A549 (cell line): ENCODE measurements at regions not wholly inside any gene's neighbourhood (a gene's known extent, or its start where the extent isn't known, plus 50 kb on each side); places are given as distances from the start of the nearest gene placed in this dataset.

Experiments used
- MAFK ChIP-seq: fragments of 450-650 bp; IDR thresholded peaks from 2 replicates; pipeline ENCODE4 v1.6.1; 2014; ENCODE audit not compliant: partially characterized antibody
- POLR2A ChIP-seq: IDR thresholded peaks from 2 replicates; pipeline ENCODE4 v1.6.1; 2012; ENCODE audit warnings: mild to moderate bottlenecking, low read length
- RAD21 ChIP-seq, 2 experiments: fragments of >200 bp in 1 of 2; sonication (Bioruptor Twin) in 1 of 2; formaldehyde crosslinking in 1 of 2; IDR thresholded peaks in 1 of 2; conservative IDR thresholded peaks in 1 of 2; 2 replicates in 1 of 2; 3 replicates in 1 of 2; pipeline ENCODE4 v1.6.1; 2012 to 2018; ENCODE audit warnings: inconsistent platforms in 1 of 2
- RCOR1 ChIP-seq: fragments of 150-350 bp; IDR thresholded peaks from 2 replicates; pipeline ENCODE4 v1.6.1; 2014; ENCODE audit warnings: antibody characterized with exemption, low read length, low read depth
- RFX5 ChIP-seq: fragments of 450-650 bp; IDR thresholded peaks from 2 replicates; pipeline ENCODE4 v1.7.1; 2014; ENCODE audit warnings: antibody characterized with exemption, mild to moderate bottlenecking, moderate library complexity
- TF ChIP-seq, protein P1 (sequence below): fragments of >200 bp; sonication (Bioruptor Twin); formaldehyde crosslinking; IDR thresholded peaks from 3 replicates; pipeline ENCODE4 v1.5.1; 2016

DNA sequence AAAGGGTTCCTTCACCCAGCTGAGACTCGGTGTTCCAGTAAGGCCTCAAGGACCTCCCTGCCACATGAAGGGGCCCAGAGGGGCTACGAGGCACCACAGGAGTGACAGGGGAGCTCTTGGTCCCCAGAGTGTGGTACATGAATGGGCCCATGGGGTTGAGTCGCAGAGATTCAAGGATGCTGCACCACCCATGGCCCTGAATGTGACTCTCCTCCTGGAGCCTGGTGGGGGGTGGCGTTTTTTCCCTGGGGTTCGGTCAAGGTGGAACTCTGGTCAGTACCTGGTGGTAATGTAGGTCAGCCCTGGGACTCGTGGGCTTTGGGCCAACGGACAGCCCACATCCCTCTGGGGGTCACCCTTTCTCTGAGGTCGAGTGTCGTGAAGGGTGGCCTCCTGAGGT is 204.0 kb downstream of the UBE3A start:
- no peak for TF ChIP-seq RAD21 (conservative IDR thresholded peaks at IDR 0.05 in 1 of 2, IDR thresholded peaks at IDR 0.05 in 1 of 2)
- TF ChIP-seq POLR2A, result no peak
- TF ChIP-seq, protein P1, sequence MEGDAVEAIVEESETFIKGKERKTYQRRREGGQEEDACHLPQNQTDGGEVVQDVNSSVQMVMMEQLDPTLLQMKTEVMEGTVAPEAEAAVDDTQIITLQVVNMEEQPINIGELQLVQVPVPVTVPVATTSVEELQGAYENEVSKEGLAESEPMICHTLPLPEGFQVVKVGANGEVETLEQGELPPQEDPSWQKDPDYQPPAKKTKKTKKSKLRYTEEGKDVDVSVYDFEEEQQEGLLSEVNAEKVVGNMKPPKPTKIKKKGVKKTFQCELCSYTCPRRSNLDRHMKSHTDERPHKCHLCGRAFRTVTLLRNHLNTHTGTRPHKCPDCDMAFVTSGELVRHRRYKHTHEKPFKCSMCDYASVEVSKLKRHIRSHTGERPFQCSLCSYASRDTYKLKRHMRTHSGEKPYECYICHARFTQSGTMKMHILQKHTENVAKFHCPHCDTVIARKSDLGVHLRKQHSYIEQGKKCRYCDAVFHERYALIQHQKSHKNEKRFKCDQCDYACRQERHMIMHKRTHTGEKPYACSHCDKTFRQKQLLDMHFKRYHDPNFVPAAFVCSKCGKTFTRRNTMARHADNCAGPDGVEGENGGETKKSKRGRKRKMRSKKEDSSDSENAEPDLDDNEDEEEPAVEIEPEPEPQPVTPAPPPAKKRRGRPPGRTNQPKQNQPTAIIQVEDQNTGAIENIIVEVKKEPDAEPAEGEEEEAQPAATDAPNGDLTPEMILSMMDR, result no peak
- no peak for TF ChIP-seq MAFK
- TF ChIP-seq RFX5, result no peak
- no peak for TF ChIP-seq RCOR1
